ENCODE measurements at regions not wholly inside any gene's neighbourhood (a gene's known extent, or its start where the extent isn't known, plus 50 kb on each side); places are given as distances from the start of the nearest gene placed in this dataset.

DNA sequence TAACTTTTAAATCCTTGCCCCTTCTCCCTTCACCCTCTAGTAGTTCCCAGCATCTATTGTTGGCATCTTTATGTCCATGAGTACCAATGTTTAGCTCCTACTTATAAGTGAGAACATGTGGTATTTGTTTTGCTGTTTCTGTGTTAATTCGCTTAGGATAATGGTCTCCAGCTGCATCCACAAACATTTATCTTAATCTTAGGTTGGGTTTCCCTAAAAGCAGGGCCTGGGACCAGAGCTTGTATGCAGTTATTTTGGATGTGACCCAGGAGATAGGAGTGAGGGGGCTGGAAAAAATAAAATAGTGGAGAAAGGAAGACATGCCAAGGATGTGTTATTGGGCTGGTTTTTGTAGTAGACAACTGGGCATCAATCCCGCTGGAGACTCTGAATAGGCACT, 571.8 kb downstream of the CCSER2 start:
- TF ChIP-seq POLR2A (IDR thresholded peaks at IDR 0.05): no peak
- TF ChIP-seq, protein P1, sequence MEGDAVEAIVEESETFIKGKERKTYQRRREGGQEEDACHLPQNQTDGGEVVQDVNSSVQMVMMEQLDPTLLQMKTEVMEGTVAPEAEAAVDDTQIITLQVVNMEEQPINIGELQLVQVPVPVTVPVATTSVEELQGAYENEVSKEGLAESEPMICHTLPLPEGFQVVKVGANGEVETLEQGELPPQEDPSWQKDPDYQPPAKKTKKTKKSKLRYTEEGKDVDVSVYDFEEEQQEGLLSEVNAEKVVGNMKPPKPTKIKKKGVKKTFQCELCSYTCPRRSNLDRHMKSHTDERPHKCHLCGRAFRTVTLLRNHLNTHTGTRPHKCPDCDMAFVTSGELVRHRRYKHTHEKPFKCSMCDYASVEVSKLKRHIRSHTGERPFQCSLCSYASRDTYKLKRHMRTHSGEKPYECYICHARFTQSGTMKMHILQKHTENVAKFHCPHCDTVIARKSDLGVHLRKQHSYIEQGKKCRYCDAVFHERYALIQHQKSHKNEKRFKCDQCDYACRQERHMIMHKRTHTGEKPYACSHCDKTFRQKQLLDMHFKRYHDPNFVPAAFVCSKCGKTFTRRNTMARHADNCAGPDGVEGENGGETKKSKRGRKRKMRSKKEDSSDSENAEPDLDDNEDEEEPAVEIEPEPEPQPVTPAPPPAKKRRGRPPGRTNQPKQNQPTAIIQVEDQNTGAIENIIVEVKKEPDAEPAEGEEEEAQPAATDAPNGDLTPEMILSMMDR (IDR thresholded peaks at IDR 0.05): no peak
- H3K9me3 ChIP-seq: no peaks in the 10 kb centered on the region
- H3K4me1 ChIP-seq: no peaks in the 10 kb centered on the region
- no peak overlapping the region for H3K27ac ChIP-seq
- H3K36me3 ChIP-seq: no peaks in the 10 kb centered on the region
- H3K4me3 ChIP-seq: no peak overlapping the region
- WGBS, 2 donors: 56 to 64% methylated on average over 2 of the region's 2 CpGs
- no peaks in the 10 kb centered on the region for H3K27me3 ChIP-seq
- no peak for DNase-seq
- intact Hi-C loops (cut with DNase I): no loop called here

DNA sequence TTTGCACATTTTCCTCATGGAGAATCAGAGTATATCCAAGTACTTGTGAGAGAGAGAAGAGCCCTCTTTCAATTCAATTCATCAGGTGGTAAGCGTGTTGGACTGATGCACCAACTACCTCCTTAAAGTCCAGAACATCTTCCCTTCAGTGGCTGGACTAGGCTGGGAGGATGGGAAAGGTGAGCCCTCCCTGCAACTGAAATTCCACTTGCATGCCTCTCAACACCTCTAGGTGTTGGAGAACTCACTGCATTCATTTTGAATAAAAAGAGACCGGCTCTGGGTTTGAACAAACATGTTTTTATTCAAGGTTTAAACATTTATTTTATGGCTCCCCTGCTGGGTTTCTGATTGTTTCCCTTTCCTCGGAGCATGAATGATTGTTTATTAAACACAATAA, 573.5 kb downstream of the CCSER2 start:
- Histone ChIP-seq H3K9me3 (no peaks in the 10 kb centered on the region), H3K27me3 (no peaks in the 10 kb centered on the region), H3K36me3 (no peaks in the 10 kb centered on the region), H3K27ac (no peak overlapping the region), H3K4me1 (no peaks in the 10 kb centered on the region), H3K4me3 (no peak overlapping the region)
- WGBS, 2 donors: 40 to 70% methylated on average over 3 of the region's 3 CpGs
- no peak for TF ChIP-seq POLR2A (IDR thresholded peaks at IDR 0.05)
- TF ChIP-seq, protein P1 (IDR thresholded peaks at IDR 0.05): no peak
- intact Hi-C loops (cut with DNase I): no loop called here
- DNase-seq: no peak

DNA sequence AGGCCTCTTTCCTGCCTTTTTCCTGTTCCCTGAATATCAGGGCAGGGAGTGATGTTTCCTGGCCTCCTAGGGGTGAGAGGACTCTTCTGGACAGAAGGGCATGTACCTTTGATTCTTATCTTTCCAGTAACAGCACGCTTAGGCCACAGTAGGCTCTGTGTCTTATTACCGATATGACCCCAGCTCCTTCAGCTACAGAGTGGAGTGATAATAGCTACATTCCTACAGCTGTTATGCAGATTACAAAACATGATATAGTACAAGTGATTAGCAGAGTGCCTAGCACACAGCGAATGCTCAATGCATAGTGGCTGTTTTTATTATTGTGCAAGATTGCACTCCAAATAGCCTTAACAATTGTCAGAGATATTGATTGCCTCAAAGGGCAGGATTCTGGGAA, 574.2 kb downstream of the CCSER2 start:
- no peak for TF ChIP-seq POLR2A (IDR thresholded peaks at IDR 0.05)
- TF ChIP-seq, protein P1 (IDR thresholded peaks at IDR 0.05): no peak
- no peak for DNase-seq
- no peaks in the 10 kb centered on the region for H3K27me3 ChIP-seq
- H3K4me3 ChIP-seq: no peak overlapping the region
- H3K36me3 ChIP-seq: no peaks in the 10 kb centered on the region
- no peaks in the 10 kb centered on the region for H3K9me3 ChIP-seq
- no peaks in the 10 kb centered on the region for H3K4me1 ChIP-seq
- intact Hi-C loops (cut with DNase I): no loop called here
- WGBS, 2 donors: 66% methylated on average over 3 of the region's 3 CpGs
- H3K27ac ChIP-seq: no peak overlapping the region

DNA sequence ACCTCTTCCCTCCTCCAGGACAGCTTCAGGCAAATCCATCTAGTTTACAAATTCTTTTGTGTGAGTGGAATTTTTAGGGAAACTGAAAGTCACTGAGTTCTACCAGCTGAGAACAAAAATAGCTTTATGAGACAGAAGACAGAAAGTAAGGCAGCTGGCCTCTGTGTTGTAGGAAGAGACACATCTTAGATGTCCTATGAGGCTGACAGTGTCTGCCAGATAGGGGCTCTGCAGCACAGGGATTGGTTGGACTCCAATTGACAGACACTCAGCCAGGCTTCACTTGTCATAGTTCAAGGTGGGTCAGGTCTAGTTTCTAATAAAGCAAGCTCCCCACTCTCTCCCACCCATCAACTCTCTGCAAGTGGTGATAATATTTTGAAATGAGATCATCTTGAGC, 574.9 kb downstream of the CCSER2 start:
- intact Hi-C loops (cut with DNase I): no loop called here
- H3K4me3 ChIP-seq: no peak overlapping the region
- H3K36me3 ChIP-seq: no peaks in the 10 kb centered on the region
- no peak for DNase-seq
- H3K9me3 ChIP-seq: no peaks in the 10 kb centered on the region
- H3K4me1 ChIP-seq: no peaks in the 10 kb centered on the region
- no peaks in the 10 kb centered on the region for H3K27me3 ChIP-seq
- no peak overlapping the region for H3K27ac ChIP-seq
- TF ChIP-seq POLR2A (IDR thresholded peaks at IDR 0.05): no peak
- TF ChIP-seq, protein P1 (IDR thresholded peaks at IDR 0.05): no peak

DNA sequence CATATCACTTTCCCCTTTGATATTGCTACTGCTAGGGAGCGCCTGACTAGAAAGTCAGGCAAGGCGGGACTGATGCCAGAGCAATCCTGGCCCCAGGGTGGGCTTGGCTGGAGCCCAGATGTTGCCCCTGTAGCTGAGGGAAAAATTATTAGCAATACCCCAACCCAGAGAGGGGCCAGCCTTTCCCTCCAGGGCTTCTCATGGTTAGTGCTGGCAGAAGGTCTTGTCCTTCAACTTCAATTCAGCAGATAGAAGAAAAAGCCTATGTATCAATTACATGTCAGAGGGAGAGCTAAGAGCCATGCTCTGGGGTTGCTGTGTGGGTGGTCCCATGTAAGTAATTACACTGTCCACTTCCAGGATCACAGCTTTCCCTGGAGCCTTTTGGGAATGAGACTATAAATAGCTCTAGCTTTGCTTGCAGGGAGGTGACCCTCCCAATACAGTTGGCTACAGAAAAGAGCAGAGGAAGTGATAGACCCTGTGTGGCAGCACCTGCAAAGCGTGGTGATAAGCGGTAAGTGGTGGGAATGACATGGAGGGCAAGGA, 579.1 kb downstream of the CCSER2 start:
- Histone ChIP-seq H3K27ac (no peak overlapping the region), H3K4me3 (no peak overlapping the region), H3K4me1 (no peaks in the 10 kb centered on the region), H3K36me3 (no peaks in the 10 kb centered on the region), H3K9me3 (no peaks in the 10 kb centered on the region), H3K27me3 (no peaks in the 10 kb centered on the region)
- TF ChIP-seq, protein P1 (IDR thresholded peaks at IDR 0.05): no peak
- TF ChIP-seq POLR2A (IDR thresholded peaks at IDR 0.05): no peak
- no peak for DNase-seq
- intact Hi-C loops (cut with DNase I): no loop called here
- 77 to 83% methylated on average over 2 to 4 of the region's 4 CpGs for WGBS, 2 donors
